Activated CD4-positive, alpha-beta T cell treated with anti-CD3 and anti-CD28 coated beads, Interleukin-2, amount 10 ng/mL, durations not matched to agents 7 days and 5 days (primary cell): ENCODE measurements at regions not wholly inside any gene's neighbourhood (a gene's known extent, or its start where the extent isn't known, plus 50 kb on each side); places are given as distances from the start of the nearest gene placed in this dataset.
"Not testable (repeated sequence)": the region's sequence is repeated elsewhere in the genome, so short reads cannot be mapped to it uniquely, and the experiment has no call there.

Experiments used
- CTCF ChIA-PET: fragments of 350-600 bp; sonication (Branson Sonifier 250); formaldehyde crosslinking; loops from one replicate; lab custom pipeline; 2021; ENCODE audit warnings: antibody characterized with exemption; lab: Charles Lee
- POLR2A ChIA-PET: fragments of 350-600 bp; sonication (Branson Sonifier 250); formaldehyde crosslinking; loops from one replicate; lab custom pipeline; 2021; ENCODE audit warnings: antibody characterized with exemption; lab: Charles Lee
- DNase-seq: peaks from one replicate; pipeline ENCODE4 v3.0.0-alpha.2; 2020
- H3K27ac Mint-ChIP-seq: one replicate; pipeline ENCODE4 v1.8.0; 2021; ENCODE audit warnings: mild to moderate bottlenecking, moderate library complexity, mixed read lengths
- H3K27me3 Mint-ChIP-seq: one replicate; pipeline ENCODE4 v1.8.0; 2021; ENCODE audit warnings: mixed read lengths
- H3K36me3 Mint-ChIP-seq: one replicate; pipeline ENCODE4 v1.8.0; 2021; ENCODE audit warnings: low read depth, mixed read lengths
- H3K4me1 Mint-ChIP-seq: one replicate; pipeline ENCODE4 v1.8.0; 2021; ENCODE audit warnings: mixed read lengths
- H3K4me3 Mint-ChIP-seq: one replicate; pipeline ENCODE4 v1.8.0; 2021; ENCODE audit warnings: mild to moderate bottlenecking, moderate library complexity, mixed read lengths
- H3K9me3 Mint-ChIP-seq: one replicate; pipeline ENCODE4 v1.8.0; 2021; ENCODE audit warnings: mixed read lengths

DNA sequence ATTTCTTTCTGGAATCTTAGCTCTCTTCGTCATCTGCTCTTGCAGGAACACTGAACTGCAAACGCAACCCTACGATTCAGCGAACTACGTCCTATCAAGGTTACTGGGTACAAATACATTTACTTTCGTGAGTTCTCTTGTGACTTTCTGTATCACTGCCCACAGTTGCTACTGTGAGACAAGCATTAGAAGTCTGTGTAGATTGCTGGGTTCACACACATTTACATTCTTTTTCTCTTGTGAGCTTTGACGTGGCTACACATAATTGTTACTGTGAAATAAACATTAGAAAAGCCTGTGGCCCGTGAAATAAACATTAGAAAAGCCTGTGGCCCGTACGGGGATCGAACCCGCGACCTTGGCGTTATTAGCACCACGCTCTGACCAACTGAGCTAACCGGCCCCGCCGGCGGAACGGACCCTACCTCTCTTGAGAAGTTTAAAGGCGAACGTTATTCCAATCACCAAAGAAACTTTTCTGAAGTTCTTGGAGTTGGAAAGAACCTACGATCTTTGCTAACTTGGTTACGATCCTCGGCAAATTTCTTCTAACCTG is 61.2 kb upstream of the ZNF322 start:
- POLR2A ChIA-PET, DNase-seq, H3K4me3 Mint-ChIP-seq, CTCF ChIA-PET, H3K9me3 Mint-ChIP-seq, H3K4me1 Mint-ChIP-seq, H3K27me3 Mint-ChIP-seq, H3K27ac Mint-ChIP-seq, H3K36me3 Mint-ChIP-seq: not testable (repeated sequence)

DNA sequence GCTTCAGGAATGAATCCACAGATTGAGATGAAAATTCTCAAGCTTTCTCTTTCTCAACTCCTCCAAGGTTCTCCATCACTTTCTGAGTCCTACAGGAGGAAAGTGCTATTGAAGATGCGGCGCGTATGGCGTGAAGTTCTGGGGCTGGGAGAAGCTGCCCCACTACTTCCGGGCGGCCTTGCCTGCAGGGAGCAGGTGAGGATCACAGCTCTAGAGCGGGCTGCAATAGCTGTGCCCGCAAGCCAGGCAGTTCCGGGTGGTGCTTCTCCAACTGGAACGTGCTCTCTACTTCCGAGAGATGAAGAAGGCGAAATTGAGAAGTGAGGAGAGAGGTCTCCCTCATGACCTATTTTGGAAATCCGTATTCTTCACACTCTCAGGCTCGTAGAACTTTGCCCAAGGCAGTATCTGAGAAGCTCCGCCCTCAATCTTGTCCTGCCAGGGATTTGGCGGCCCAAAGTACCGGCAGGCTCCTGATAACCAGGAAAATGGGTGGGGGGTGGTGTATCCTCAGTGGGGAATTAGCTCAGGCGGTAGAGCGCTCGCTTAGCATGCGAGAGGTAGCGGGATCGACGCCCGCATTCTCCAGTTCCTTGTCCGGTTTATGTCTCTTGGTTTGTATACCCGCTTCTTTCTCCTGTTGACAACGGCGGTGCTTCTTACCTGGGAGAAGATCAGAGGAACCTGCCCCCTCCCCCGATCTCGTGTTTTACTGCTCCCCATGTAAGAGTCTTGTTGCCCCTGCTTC is 70.6 kb upstream of the ZNF322 start:
- H3K27me3 Mint-ChIP-seq, H3K4me1 Mint-ChIP-seq, H3K9me3 Mint-ChIP-seq, CTCF ChIA-PET, H3K36me3 Mint-ChIP-seq, POLR2A ChIA-PET, H3K27ac Mint-ChIP-seq, H3K4me3 Mint-ChIP-seq, DNase-seq: not testable (repeated sequence)

DNA sequence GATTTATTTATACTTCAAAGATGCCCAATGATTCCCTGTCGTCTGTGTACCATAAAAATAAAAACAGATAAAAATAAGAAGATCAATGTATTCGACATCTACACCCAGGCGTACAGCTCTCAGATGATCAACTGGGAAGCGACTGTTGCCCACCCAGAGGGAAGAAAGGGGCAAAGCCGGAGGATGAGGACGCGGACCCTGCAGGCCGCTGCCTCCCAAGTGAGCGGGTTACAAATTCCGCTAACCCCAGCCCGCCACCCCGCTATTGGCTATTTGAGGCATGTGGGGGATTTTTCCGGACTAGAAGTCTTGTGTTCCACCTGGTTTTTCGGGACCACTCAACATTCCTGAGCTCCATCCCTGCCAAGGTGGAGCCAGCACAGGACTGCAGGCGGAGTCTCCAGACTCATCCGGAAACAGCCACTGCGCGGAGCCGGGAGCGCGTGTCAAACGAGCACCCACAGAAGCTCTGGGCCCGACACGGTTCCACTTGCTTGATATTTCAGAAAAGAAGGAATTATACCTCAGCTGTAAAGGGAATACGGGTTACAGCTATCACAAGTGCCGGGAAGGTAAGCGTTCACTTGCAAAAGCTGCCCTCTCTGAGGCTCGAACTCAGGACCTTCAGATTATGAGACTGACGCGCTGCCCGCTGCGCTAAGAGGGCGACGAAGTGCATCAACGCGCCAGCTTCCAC is 75.4 kb upstream of the ZNF322 start:
- CTCF ChIA-PET, H3K4me1 Mint-ChIP-seq, H3K27ac Mint-ChIP-seq, H3K36me3 Mint-ChIP-seq, H3K4me3 Mint-ChIP-seq, H3K9me3 Mint-ChIP-seq, H3K27me3 Mint-ChIP-seq, POLR2A ChIA-PET, DNase-seq: not testable (repeated sequence)

GRCh38 chr6:26739811-26740210 is 80.3 kb upstream of the ZNF322 start:
- Mint-ChIP-seq H3K4me3 (no peak overlapping the region), H3K27ac (no peak overlapping the region), H3K4me1 (peaks cover 4% of the 10 kb centered on the region), H3K27me3 (peaks cover 20% of the 10 kb centered on the region), H3K36me3 (peaks cover 9% of the 10 kb centered on the region), H3K9me3 (peaks cover 22% of the 10 kb centered on the region)
- ChIA-PET POLR2A (no interaction called here), CTCF (no interaction called here)
- DNase-seq = no peak

GRCh38 chr6:26743157-26743821 is 83.7 kb upstream of the ZNF322 start:
- Mint-ChIP-seq H3K36me3 (peaks cover 9% of the 10 kb centered on the region), H3K4me3 (no peak overlapping the region), H3K9me3 (peaks cover 33% of the 10 kb centered on the region), H3K27ac (no peak overlapping the region), H3K27me3 (peaks cover 38% of the 10 kb centered on the region), H3K4me1 (peaks cover 4% of the 10 kb centered on the region)
- DNase-seq = no peak
- CTCF ChIA-PET = interaction anchor here (0.5 kb wide), 1 partner anchor 599 kb away, joined by 4 read pairs; no protein-coding TSS in a partner anchor
- POLR2A ChIA-PET = no interaction called here

DNA sequence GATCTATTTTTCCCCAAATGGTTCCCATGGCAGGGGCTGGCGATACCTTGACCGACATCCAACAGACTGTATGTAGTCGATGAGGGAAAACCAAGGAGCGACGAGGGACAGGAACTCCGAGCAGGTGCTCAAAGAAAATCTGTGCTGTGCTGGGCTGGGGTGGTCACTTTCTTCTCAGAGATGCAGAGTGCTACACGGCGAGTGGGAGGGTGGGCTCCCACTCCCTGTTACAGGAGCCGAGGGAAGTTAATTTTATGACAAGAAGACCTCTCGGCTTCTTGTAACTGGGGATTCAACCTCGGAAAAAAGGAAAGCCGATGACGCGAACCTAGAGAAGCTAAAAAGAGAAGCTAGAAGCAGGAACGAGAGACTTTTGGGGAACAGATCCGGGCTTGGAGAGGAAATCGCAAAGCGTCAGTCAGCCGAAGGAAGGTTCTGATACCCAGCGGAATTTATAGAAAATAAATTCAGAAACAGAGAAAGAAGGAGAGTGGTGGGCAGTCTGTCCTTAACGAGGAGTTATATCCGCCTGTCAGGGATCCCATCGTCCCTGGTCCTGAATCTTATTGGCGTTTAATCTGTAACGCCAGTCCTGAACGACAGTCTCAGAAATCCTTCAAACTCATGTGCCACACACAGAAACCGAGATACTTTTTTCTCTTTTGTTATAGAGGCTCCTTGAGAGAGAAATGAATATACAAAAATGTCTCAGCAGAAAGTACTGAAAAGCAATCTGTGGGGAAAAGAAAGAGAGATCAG is 84.6 kb upstream of the ZNF322 start:
- POLR2A ChIA-PET = no interaction called here
- peaks cover 9% of the 10 kb centered on the region for H3K36me3 Mint-ChIP-seq
- DNase-seq = no peak
- H3K4me1 Mint-ChIP-seq = peaks cover 4% of the 10 kb centered on the region
- peak overlapping the region; percentile 39 for H3K4me3 Mint-ChIP-seq
- peaks cover 38% of the 10 kb centered on the region for H3K9me3 Mint-ChIP-seq
- CTCF ChIA-PET = interaction anchor here (0.5 kb wide), 1 partner anchor 599 kb away, joined by 4 read pairs; no protein-coding TSS in a partner anchor
- H3K27me3 Mint-ChIP-seq = peaks cover 46% of the 10 kb centered on the region
- H3K27ac Mint-ChIP-seq = peak overlapping the region; percentile 31

- Mint-ChIP-seq H3K27me3 (peaks cover 54% of the 10 kb centered on the region), H3K4me3 (peak overlapping the region; percentile 39), H3K27ac (peak overlapping the region; percentile 31), H3K9me3 (peaks cover 39% of the 10 kb centered on the region)
- H3K36me3 Mint-ChIP-seq, POLR2A ChIA-PET, CTCF ChIA-PET, H3K4me1 Mint-ChIP-seq, DNase-seq: not testable (repeated sequence)
Measured at GRCh38 chr6:26744837-26745282, 85.3 kb upstream of the ZNF322 start.

- DNase-seq, CTCF ChIA-PET, H3K4me1 Mint-ChIP-seq, POLR2A ChIA-PET, H3K4me3 Mint-ChIP-seq, H3K36me3 Mint-ChIP-seq, H3K27ac Mint-ChIP-seq: not testable (repeated sequence)
- Mint-ChIP-seq H3K9me3 (peaks cover 38% of the 10 kb centered on the region), H3K27me3 (peaks cover 61% of the 10 kb centered on the region)
Measured at GRCh38 chr6:26745964-26746363, 86.4 kb upstream of the ZNF322 start.

DNA sequence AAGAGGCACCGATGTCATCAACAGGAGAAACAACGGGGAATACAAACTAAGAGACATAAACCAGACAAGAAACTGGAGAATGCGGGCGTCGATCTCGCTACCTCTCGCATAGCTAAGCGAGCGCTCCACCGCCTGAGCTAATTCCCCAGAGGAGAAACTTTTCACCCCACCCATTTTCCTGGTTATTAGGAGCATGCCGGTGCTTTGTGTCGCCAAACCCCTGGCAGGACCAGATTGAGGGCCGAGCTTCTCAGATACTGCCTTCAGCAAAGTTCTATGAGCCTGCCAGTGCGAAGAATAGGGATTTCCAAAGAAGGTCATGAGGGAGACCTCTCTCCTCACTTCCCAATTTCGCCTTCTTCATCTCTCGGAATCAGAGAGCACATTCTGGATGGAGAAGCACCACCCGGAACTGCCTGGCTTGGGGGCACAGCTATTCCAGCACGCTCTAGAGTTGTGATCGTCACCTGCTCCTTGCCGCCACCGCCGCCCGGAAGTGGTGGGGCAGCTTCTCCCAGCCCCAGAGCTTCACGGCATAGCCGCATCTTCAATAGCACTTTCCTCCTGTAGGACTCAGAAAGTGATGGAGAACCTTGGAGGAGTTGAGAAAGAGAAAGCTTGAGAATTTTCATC is 89.7 kb upstream of the ZNF322 start:
- Mint-ChIP-seq H3K9me3 (peaks cover 25% of the 10 kb centered on the region), H3K27me3 (peaks cover 59% of the 10 kb centered on the region)
- H3K4me1 Mint-ChIP-seq, H3K36me3 Mint-ChIP-seq, H3K27ac Mint-ChIP-seq, DNase-seq, POLR2A ChIA-PET, H3K4me3 Mint-ChIP-seq, CTCF ChIA-PET: not testable (repeated sequence)

- CTCF ChIA-PET = not testable (repeated sequence)
Measured at GRCh38 chr6:26749759-26750126, 90.2 kb upstream of the ZNF322 start.

DNA sequence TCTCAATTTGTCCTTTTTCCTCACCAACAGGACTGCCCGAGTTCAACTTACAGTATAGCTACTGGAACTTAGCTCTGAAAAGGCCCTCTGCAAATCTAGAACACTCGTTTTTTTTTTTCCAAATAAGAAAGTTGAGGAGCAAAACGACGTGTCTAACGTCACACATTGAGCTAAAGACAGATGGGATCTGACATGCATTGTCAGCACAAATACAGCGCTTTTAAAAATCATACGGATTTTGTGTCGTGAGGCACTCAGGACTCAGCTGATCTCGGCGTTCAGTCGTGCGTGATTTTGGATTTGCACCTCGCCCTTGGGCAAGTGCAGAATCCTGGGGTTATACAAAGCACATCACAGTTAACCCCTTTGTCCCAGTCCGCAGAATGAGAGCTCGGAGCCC is 94.7 kb upstream of the ZNF322 start:
- POLR2A ChIA-PET = no interaction called here
- peaks cover 44% of the 10 kb centered on the region for H3K27me3 Mint-ChIP-seq
- DNase-seq = no peak
- peak overlapping the region; percentile 81 for H3K27ac Mint-ChIP-seq
- CTCF ChIA-PET = interaction anchor here (0.6 kb wide), 1 partner anchor 803 kb away, joined by 3 read pairs; no protein-coding TSS in a partner anchor
- H3K4me3 Mint-ChIP-seq = peak overlapping the region; percentile 59
- H3K36me3 Mint-ChIP-seq = peaks cover 15% of the 10 kb centered on the region
- H3K9me3 Mint-ChIP-seq = peaks cover 28% of the 10 kb centered on the region
- peaks cover 10% of the 10 kb centered on the region for H3K4me1 Mint-ChIP-seq

More at GRCh38 chr6:26749759-26750126, 90.2 kb upstream of the ZNF322 start:
- Mint-ChIP-seq H3K9me3 (peaks cover 25% of the 10 kb centered on the region), H3K27me3 (peaks cover 59% of the 10 kb centered on the region), H3K27ac (peak overlapping the region; percentile 16)
- H3K4me1 Mint-ChIP-seq, DNase-seq, H3K36me3 Mint-ChIP-seq, H3K4me3 Mint-ChIP-seq, POLR2A ChIA-PET: not testable (repeated sequence)

DNA sequence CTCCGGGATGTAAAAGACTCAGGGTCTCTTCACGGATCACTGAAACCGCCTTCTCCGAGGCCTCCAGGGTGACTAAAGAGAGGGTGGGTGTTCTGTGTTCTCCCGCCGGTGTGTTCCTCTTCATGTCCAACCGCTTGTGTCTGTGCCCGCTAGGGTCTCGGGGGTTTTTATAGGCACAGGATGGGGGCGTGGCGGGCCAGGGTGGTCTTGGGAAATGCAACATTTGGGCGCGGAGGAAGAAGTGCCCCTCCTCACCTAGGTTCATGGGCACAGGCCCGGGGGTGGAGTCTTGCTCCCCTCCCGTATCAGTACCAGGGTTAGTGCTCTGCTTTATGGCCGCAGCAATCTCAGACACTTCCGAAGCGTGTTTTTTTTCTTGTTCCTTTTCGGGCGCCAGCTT is 95.3 kb upstream of the ZNF322 start:
- POLR2A ChIA-PET, H3K4me1 Mint-ChIP-seq, DNase-seq, CTCF ChIA-PET: not testable (repeated sequence)
- H3K4me3 Mint-ChIP-seq = peak overlapping the region; percentile 59
- peaks cover 28% of the 10 kb centered on the region for H3K9me3 Mint-ChIP-seq
- peak overlapping the region; percentile 77 for H3K27ac Mint-ChIP-seq
- peaks cover 15% of the 10 kb centered on the region for H3K36me3 Mint-ChIP-seq
- H3K27me3 Mint-ChIP-seq = peaks cover 40% of the 10 kb centered on the region
